Mesenchymal stem cell (in vitro differentiated cells and primary cell): ENCODE measurements at regions not wholly inside any gene's neighbourhood (a gene's known extent, or its start where the extent isn't known, plus 50 kb on each side); places are given as distances from the start of the nearest gene placed in this dataset.

Experiments
- DNase-seq: peaks from one replicate; pipeline ENCODE4 v3.0.0-alpha.2; 2013
- H2AFZ ChIP-seq: one replicate; pipeline ENCODE4 v1.6.1; 2013; ENCODE audit warnings: low read depth, mild to moderate bottlenecking, control low read depth, inconsistent platforms, low read length, moderate library complexity
- H2AK5ac ChIP-seq: 2 replicates; pipeline ENCODE4 v1.6.1; 2013; ENCODE audit warnings: low read length, moderate library complexity, mild to moderate bottlenecking, inconsistent platforms; ENCODE audit not compliant: severe bottlenecking
- H2BK120ac ChIP-seq: one replicate; pipeline ENCODE4 v1.6.1; 2013; ENCODE audit warnings: low read depth, mild to moderate bottlenecking, inconsistent platforms, low read length, moderate library complexity
- H2BK12ac ChIP-seq, 2 experiments: one replicate each; pipeline ENCODE4 v1.6.1; 2013; ENCODE audit warnings: inconsistent platforms in 2 of 2, low read length in 2 of 2, mild to moderate bottlenecking in 2 of 2, moderate library complexity in 2 of 2, control low read depth in 1 of 2
- H2BK15ac ChIP-seq: one replicate; pipeline ENCODE4 v1.6.1; 2013; ENCODE audit warnings: mild to moderate bottlenecking, low read depth, inconsistent platforms; ENCODE audit not compliant: poor library complexity, severe bottlenecking
- H2BK5ac ChIP-seq: 2 replicates; pipeline ENCODE4 v1.6.1; 2013; ENCODE audit warnings: low read depth, mild to moderate bottlenecking, low read length, control low read depth, inconsistent platforms; ENCODE audit not compliant: poor library complexity, severe bottlenecking
- H3K14ac ChIP-seq, 2 experiments: one replicate each; pipeline ENCODE4 v1.6.1; 2013; ENCODE audit warnings: inconsistent platforms in 2 of 2, low read length in 2 of 2, control low read depth in 1 of 2, mild to moderate bottlenecking in 1 of 2, moderate library complexity in 1 of 2
- H3K18ac ChIP-seq, 2 experiments: one replicate each; pipeline ENCODE4 v1.6.1; 2013; ENCODE audit warnings: inconsistent platforms in 2 of 2, low read length in 2 of 2, control low read depth in 1 of 2, low read depth in 1 of 2, mild to moderate bottlenecking in 1 of 2
- H3K23ac ChIP-seq, 2 experiments: one replicate each; pipeline ENCODE4 v1.6.1; 2013; ENCODE audit warnings: inconsistent platforms in 2 of 2, low read length in 2 of 2, mild to moderate bottlenecking in 2 of 2, moderate library complexity in 2 of 2, control low read depth in 1 of 2
- H3K27ac ChIP-seq: 2 replicates; pipeline ENCODE4 v1.5.1; 2013; ENCODE audit warnings: mild to moderate bottlenecking, moderate library complexity, low read length, control low read depth, inconsistent platforms; ENCODE audit not compliant: poor library complexity, severe bottlenecking
- H3K27me3 ChIP-seq, 2 experiments: 2 replicates each; pipeline versions ENCODE4 v1.6.1 to v1.7.0; 2013; ENCODE audit warnings: low read length in 2 of 2, mild to moderate bottlenecking in 2 of 2, moderate library complexity in 2 of 2, control low read depth in 1 of 2, inconsistent platforms in 1 of 2; ENCODE audit not compliant: control insufficient read depth in 1 of 2, insufficient read depth in 1 of 2
- H3K36me3 ChIP-seq, 2 experiments: 2 replicates each; pipeline versions ENCODE4 v1.6.1 to v1.7.0; 2013; ENCODE audit warnings: low read length in 2 of 2, control low read depth in 1 of 2, inconsistent platforms in 1 of 2, low read depth in 1 of 2, mild to moderate bottlenecking in 1 of 2; ENCODE audit not compliant: insufficient read depth in 2 of 2, control insufficient read depth in 1 of 2
- H3K4ac ChIP-seq, 2 experiments: one replicate each; pipeline ENCODE4 v1.6.1; 2013; ENCODE audit warnings: inconsistent platforms in 2 of 2, low read length in 2 of 2, mild to moderate bottlenecking in 2 of 2, moderate library complexity in 2 of 2, control low read depth in 1 of 2, low read depth in 1 of 2
- H3K4me1 ChIP-seq: 2 replicates; pipeline ENCODE4 v1.6.1; 2013; ENCODE audit warnings: low read depth, low read length, control low read depth; ENCODE audit not compliant: control insufficient read depth, insufficient read depth
- H3K4me2 ChIP-seq: 2 replicates; pipeline ENCODE4 v1.6.1; 2013; ENCODE audit warnings: low read length, mild to moderate bottlenecking, inconsistent platforms; ENCODE audit not compliant: poor library complexity, severe bottlenecking
- H3K4me3 ChIP-seq, 2 experiments: 2 replicates each; pipeline versions ENCODE4 v1.5.1 to v1.7.0; 2013; ENCODE audit warnings: low read length in 2 of 2, mild to moderate bottlenecking in 2 of 2, control low read depth in 1 of 2, low read depth in 1 of 2; ENCODE audit not compliant: insufficient read depth in 1 of 2
- H3K79me1 ChIP-seq: replicated peaks from 2 replicates; pipeline ENCODE4 v1.6.1; 2013; ENCODE audit warnings: mild to moderate bottlenecking, control low read depth, low read length, inconsistent platforms; ENCODE audit not compliant: poor library complexity, severe bottlenecking
- H3K9ac ChIP-seq: 2 replicates; pipeline ENCODE4 v1.7.0; 2013; ENCODE audit warnings: mild to moderate bottlenecking, low read length, moderate library complexity
- H3K9me3 ChIP-seq: 2 replicates; pipeline ENCODE4 v1.7.0; 2013; ENCODE audit warnings: mild to moderate bottlenecking, low read length; ENCODE audit not compliant: control insufficient read depth
- H4K8ac ChIP-seq: one replicate; pipeline ENCODE4 v1.6.1; 2013; ENCODE audit warnings: inconsistent platforms, mild to moderate bottlenecking, low read length, moderate library complexity
- H4K91ac ChIP-seq: one replicate; pipeline ENCODE4 v1.6.1; 2013; ENCODE audit warnings: mild to moderate bottlenecking, low read length, inconsistent platforms
- WGBS: methylation state at CpG from one replicate; pipeline ENCODE4 v1.1.7; 2013; ENCODE audit warnings: mixed read lengths; 5-methylcytosine and 5-hydroxymethylcytosine counted together

GRCh38 chr20:60294632-60295031, 336.4 kb downstream of the CDH26 start:
- Histone ChIP-seq H3K4me3 (no peak overlapping the region), H3K27me3 (peaks cover 0 to 2% of the 10 kb centered on the region in 2 experiments), H3K4me1 (no peaks in the 10 kb centered on the region), H3K23ac (no peak overlapping the region), H3K36me3 (no peaks in the 10 kb centered on the region), H3K4ac (no peak overlapping the region), H2AFZ (no peak overlapping the region), H3K4me2 (no peak overlapping the region), H3K9me3 (peaks cover 9% of the 10 kb centered on the region), H4K91ac (no peak overlapping the region), H2BK15ac (no peak overlapping the region), H2BK5ac (no peak overlapping the region), H3K18ac (no peak overlapping the region), H2BK120ac (no peak overlapping the region), H3K9ac (no peak overlapping the region), H3K79me1 (no peaks in the 10 kb centered on the region), H2AK5ac (no peak overlapping the region), H3K14ac (no peak overlapping the region), H3K27ac (no peak overlapping the region), H2BK12ac (no peak overlapping the region), H4K8ac (no peak overlapping the region)
- no peak for DNase-seq
- 64% methylated on average over 8 of the region's 8 CpGs for WGBS

DNA sequence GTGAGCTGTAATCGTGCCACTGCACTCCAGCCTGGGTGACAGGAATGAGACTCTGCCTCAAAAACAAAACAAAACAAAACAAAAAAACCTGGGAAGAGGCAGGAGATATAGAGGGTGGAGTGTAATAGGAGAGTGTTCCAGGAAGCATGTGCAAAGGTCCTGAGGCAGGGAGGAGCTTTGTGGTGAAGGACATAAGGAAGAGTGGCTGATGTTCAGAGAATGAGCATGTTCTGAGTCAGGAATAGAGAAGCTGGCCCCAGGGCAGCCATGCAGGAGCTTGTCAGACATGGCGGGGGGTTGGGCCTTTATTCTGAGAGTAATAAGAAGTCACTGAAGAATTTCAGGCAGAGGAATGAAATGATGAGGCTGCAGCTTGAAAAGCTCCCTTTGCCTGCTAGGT, 337.0 kb downstream of the CDH26 start:
- no peak overlapping the region for H2AFZ ChIP-seq
- H2AK5ac ChIP-seq, result no peak overlapping the region
- no peaks in the 10 kb centered on the region for H3K79me1 ChIP-seq
- no peak overlapping the region for H3K23ac ChIP-seq
- H3K27me3 ChIP-seq, result peaks cover 0 to 2% of the 10 kb centered on the region in 2 experiments
- H3K14ac ChIP-seq, result no peak overlapping the region
- H3K18ac ChIP-seq, result no peak overlapping the region
- H3K9me3 ChIP-seq, result peaks cover 3% of the 10 kb centered on the region
- no peak overlapping the region for H2BK120ac ChIP-seq
- no peaks in the 10 kb centered on the region for H3K4me1 ChIP-seq
- DNase-seq, result no peak
- no peak overlapping the region for H2BK5ac ChIP-seq
- no peak overlapping the region for H3K4me2 ChIP-seq
- no peak overlapping the region for H2BK12ac ChIP-seq
- no peak overlapping the region for H3K4me3 ChIP-seq
- no peak overlapping the region for H4K8ac ChIP-seq
- H3K4ac ChIP-seq, result no peak overlapping the region
- no peak overlapping the region for H2BK15ac ChIP-seq
- no peak overlapping the region for H4K91ac ChIP-seq
- no peaks in the 10 kb centered on the region for H3K36me3 ChIP-seq
- H3K9ac ChIP-seq, result no peak overlapping the region
- H3K27ac ChIP-seq, result no peak overlapping the region
- WGBS, result 87% methylated on average over 1 of the region's 2 CpGs

DNA sequence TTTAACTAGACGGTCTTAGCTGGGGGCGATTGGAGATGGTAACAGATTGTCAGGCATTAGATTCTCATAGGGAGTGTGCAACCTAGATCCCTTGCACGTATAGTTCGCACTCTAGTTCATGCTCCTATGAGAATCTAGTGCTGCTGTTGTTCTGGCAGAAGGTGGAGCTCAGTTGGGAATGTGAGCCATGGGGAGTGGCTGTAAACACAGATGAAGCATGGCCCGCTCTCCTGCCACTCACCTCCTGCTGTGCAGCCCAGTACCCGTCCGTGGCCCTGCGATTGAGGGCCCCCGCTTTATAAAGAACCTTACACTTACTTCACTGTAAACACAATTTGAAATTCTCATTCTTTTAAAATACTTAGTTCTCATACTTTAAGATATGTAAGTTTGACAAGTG, 339.4 kb downstream of the CDH26 start:
- no peak overlapping the region for H3K18ac ChIP-seq
- 87% methylated on average over 9 of the region's 9 CpGs for WGBS

DNA sequence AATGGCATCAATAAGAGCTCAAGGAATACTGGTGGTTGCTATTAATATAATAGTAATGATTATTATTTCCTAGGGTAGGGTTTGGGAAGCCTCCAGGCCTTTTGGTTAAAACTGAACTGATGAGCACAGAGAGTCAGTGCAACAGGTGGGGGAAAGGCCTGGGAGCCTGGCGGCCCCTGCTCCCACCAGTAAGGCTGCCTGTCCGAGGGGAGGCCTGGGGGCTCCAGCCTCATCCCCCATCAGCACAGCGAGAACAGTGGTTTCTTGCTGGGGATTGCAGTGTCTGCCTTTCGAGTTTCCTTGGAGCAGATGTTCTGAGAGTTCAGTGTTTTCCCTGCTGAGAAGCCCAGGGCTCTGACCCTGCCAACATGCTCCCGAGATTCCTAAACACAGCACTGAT, 340.4 kb downstream of the CDH26 start:
- Histone ChIP-seq H3K4me1 (no peaks in the 10 kb centered on the region), H3K36me3 (no peaks in the 10 kb centered on the region), H2BK15ac (no peak overlapping the region), H3K27me3 (peaks cover 0 to 2% of the 10 kb centered on the region in 2 experiments), H3K79me1 (no peaks in the 10 kb centered on the region), H2BK12ac (no peak overlapping the region), H3K4me3 (no peak overlapping the region), H3K27ac (no peak overlapping the region), H4K91ac (no peak overlapping the region), H4K8ac (no peak overlapping the region), H3K4ac (no peak overlapping the region), H2AK5ac (no peak overlapping the region), H2BK120ac (no peak overlapping the region), H3K23ac (no peak overlapping the region), H2BK5ac (no peak overlapping the region), H2AFZ (no peak overlapping the region), H3K4me2 (no peak overlapping the region), H3K9me3 (no peaks in the 10 kb centered on the region), H3K18ac (no peak overlapping the region), H3K14ac (no peak overlapping the region), H3K9ac (no peak overlapping the region)
- WGBS, result 64% methylated on average over 5 of the region's 5 CpGs
- DNase-seq, result no peak

More for the DNA sequence above, 339.4 kb downstream of the CDH26 start:
- no peak overlapping the region for H2AFZ ChIP-seq
- H3K36me3 ChIP-seq, result no peaks in the 10 kb centered on the region
- H2AK5ac ChIP-seq, result no peak overlapping the region
- H3K9ac ChIP-seq, result no peak overlapping the region
- H2BK15ac ChIP-seq, result no peak overlapping the region
- H2BK12ac ChIP-seq, result no peak overlapping the region
- no peak for DNase-seq
- no peak overlapping the region for H2BK120ac ChIP-seq
- no peak overlapping the region for H3K4me3 ChIP-seq
- H3K27ac ChIP-seq, result no peak overlapping the region
- no peaks in the 10 kb centered on the region for H3K9me3 ChIP-seq
- H3K4me1 ChIP-seq, result no peaks in the 10 kb centered on the region
- H3K79me1 ChIP-seq, result no peaks in the 10 kb centered on the region
- H3K4ac ChIP-seq, result no peak overlapping the region
- no peak overlapping the region for H3K4me2 ChIP-seq
- H3K14ac ChIP-seq, result no peak overlapping the region
- H3K27me3 ChIP-seq, result peaks cover 0 to 2% of the 10 kb centered on the region in 2 experiments
- H4K91ac ChIP-seq, result no peak overlapping the region
- no peak overlapping the region for H4K8ac ChIP-seq
- no peak overlapping the region for H3K23ac ChIP-seq
- no peak overlapping the region for H2BK5ac ChIP-seq
